ENCODE measurements at regions not wholly inside any gene's neighbourhood (a gene's known extent, or its start where the extent isn't known, plus 50 kb on each side); places are given as distances from the start of the nearest gene placed in this dataset.

DNA sequence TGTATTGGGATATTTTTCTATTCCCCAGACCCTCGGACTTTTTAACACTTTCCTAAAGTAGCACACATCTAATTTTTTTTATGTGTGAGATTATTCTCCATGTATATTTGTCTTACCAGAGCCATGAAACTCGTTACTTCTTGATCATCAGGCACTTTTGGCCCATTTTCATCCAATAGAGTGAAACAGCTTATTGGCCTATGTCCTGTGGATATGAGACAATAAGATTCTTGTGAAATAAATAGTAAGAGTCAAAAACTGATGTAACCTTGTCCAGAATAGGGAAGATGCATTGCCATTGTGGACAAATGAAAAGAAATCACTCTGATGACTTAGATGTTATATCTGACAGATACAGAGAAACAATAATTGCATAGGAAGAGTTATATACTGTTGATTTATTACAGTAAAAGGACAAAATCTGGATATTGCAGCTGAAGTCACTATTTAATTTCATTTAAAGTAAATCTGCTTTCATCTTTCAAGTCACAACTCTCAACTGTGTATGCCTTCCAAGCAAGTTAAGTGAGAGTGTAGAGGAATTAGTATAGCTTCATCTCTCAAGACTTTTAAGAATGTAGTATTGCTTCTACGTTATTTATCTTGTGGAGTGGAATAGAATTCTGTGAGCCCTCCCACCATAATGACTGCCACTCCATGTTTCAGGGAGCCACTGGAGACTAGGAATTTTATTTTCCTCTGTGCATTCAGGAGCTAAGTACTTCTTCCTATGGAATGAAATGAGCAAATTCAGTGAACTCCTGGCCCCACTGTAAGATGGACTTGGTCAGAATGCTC lies 86.9 kb downstream of the ADAMTS1 start:
- Mint-ChIP-seq H3K27ac (no peak overlapping the region), H3K9me3 (no peaks in the 10 kb centered on the region), H3K36me3 (ENCODE audit: low read depth) (no peaks in the 10 kb centered on the region), H3K4me1 (ENCODE audit: low read depth) (no peaks in the 10 kb centered on the region), H3K27me3 (ENCODE audit: low read depth) (no peaks in the 10 kb centered on the region), H3K4me3 (no peak overlapping the region)
- intact Hi-C loops (cut with micrococcal nuclease), result no loop called here
- no peak for DNase-seq
- CTCF ChIA-PET, result no interaction called here

DNA sequence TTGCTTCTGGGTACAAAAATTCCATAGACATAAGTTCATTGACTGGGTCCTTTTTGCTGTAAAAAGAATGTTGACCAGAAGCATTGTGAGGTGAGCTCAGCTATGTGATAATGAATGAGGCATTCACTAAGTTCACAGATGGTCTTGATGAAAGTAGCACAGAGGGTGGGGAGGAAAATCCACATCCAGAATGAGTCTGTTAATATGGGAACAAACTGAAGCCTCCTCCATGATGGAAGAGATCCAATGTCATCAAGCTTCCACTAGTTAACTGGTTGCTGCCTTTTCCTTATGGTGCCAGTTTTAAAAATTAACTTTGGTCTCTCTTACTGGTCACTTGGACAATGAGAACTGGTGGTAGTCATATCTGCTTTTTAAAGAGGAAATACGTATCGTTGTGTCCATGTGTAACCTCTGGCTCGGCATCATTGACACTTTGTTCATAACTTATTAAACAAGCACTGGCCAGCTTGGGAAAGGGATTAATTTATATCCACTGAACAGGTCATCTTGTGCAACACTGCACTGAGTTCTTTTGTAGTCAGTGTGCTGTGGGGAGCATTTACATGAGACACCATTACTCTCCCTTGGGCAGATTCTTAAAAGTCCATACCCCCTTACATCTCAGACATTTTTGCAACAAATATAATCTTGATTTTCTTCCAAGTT lies 88.6 kb downstream of the ADAMTS1 start:
- peaks cover 3% of the 10 kb centered on the region for H3K27me3 Mint-ChIP-seq (ENCODE audit: low read depth)
- no peak overlapping the region for H3K27ac Mint-ChIP-seq
- intact Hi-C loops (cut with micrococcal nuclease), result no loop called here
- H3K9me3 Mint-ChIP-seq, result no peaks in the 10 kb centered on the region
- H3K4me1 Mint-ChIP-seq (ENCODE audit: low read depth), result no peaks in the 10 kb centered on the region
- no peak overlapping the region for H3K4me3 Mint-ChIP-seq
- CTCF ChIA-PET, result no interaction called here
- no peak for DNase-seq
- H3K36me3 Mint-ChIP-seq (ENCODE audit: low read depth), result no peaks in the 10 kb centered on the region

DNA sequence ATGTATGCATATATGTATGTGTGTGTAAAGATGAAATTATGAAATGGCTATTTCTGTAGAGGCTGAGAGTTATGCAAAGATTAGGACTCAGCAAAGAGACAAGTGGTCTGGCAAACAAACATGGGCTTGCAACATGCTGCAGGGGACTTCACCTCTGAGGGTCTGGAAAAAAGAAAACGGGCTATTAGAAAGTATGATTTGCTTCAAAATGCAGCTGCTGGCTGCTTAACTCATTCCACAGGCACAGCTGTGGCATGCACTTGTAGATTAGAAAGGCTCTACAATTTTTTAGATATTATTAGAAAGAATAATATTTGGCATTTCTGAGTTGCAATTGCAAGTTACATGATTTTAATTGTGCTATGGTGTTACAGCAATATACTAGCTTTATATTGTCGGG lies 90.4 kb downstream of the ADAMTS1 start:
- Mint-ChIP-seq H3K4me3 (no peak overlapping the region), H3K27ac (no peak overlapping the region), H3K9me3 (no peaks in the 10 kb centered on the region), H3K36me3 (ENCODE audit: low read depth) (no peaks in the 10 kb centered on the region), H3K27me3 (ENCODE audit: low read depth) (peaks cover 3% of the 10 kb centered on the region), H3K4me1 (ENCODE audit: low read depth) (no peaks in the 10 kb centered on the region)
- intact Hi-C loops (cut with micrococcal nuclease), result no loop called here
- CTCF ChIA-PET, result no interaction called here
- DNase-seq, result no peak

DNA sequence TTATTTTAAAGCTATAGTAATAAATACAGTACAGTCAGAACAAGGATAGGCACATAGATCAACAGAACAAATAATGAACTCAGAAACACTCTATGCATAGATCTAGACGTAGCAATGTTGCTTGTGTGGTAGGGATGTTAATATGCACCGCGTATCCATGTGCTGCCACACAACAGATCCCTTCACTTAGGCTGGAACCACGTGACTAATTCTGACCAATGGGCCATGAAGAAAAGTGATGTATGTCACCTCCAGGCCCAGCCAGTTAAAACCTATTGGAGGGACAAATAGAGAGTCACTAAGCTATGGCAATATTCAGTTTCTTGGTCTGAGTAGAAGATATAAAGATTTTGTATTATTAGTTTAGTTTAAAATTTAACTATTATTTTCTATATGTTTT lies 91.4 kb downstream of the ADAMTS1 start:
- no peaks in the 10 kb centered on the region for H3K36me3 Mint-ChIP-seq (ENCODE audit: low read depth)
- H3K27ac Mint-ChIP-seq, result no peak overlapping the region
- peaks cover 6% of the 10 kb centered on the region for H3K27me3 Mint-ChIP-seq (ENCODE audit: low read depth)
- no peak for DNase-seq
- H3K4me3 Mint-ChIP-seq, result no peak overlapping the region
- no peaks in the 10 kb centered on the region for H3K9me3 Mint-ChIP-seq
- no peaks in the 10 kb centered on the region for H3K4me1 Mint-ChIP-seq (ENCODE audit: low read depth)
- intact Hi-C loops (cut with micrococcal nuclease), result no loop called here
- CTCF ChIA-PET, result no interaction called here

DNA sequence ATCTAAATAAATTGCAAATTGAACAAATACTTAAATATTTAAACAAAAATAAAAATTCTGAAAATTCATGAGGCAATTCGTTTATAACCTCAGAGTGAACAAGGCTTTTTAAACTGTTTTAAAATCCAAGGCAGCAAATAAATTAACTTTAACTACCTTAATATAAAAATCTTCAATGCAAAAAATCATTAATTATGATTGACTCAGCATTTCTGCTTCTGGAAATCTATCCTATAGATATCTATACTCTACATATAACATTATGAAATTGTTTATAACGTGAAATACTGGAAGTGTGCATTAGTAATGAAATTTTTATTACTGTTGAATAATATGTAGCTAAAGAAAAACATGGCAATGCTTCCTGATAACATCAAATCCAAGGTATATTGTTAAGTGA lies 92.4 kb downstream of the ADAMTS1 start:
- Mint-ChIP-seq H3K36me3 (ENCODE audit: low read depth) (no peaks in the 10 kb centered on the region), H3K9me3 (no peaks in the 10 kb centered on the region), H3K27ac (no peak overlapping the region), H3K4me3 (no peak overlapping the region), H3K4me1 (ENCODE audit: low read depth) (no peaks in the 10 kb centered on the region), H3K27me3 (ENCODE audit: low read depth) (peaks cover 6% of the 10 kb centered on the region)
- intact Hi-C loops (cut with micrococcal nuclease), result no loop called here
- DNase-seq, result no peak
- CTCF ChIA-PET, result no interaction called here

DNA sequence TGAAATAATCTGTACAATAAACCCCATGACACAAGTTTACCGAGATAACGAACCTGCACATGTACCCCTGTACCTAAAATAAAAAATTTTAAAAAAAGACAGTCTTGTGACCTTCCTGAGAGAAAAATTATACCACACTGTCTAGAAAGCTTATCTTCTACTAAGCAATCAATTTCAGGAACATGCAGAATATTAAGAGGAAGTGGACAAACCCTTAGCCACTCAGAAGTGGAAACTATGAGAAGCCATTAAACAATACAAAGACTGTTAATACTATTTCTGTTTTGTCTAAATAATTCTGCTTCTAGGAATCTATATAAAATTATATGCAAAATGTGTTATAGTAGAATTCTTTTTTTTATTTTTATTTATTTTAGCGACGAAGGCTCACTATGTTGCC lies 93.9 kb downstream of the ADAMTS1 start:
- Mint-ChIP-seq H3K36me3 (ENCODE audit: low read depth) (no peaks in the 10 kb centered on the region), H3K4me1 (ENCODE audit: low read depth) (no peaks in the 10 kb centered on the region), H3K27me3 (ENCODE audit: low read depth) (peaks cover 10% of the 10 kb centered on the region), H3K4me3 (no peak overlapping the region), H3K9me3 (no peaks in the 10 kb centered on the region), H3K27ac (no peak overlapping the region)
- intact Hi-C loops (cut with micrococcal nuclease), result no loop called here
- DNase-seq, result no peak
- CTCF ChIA-PET, result no interaction called here

DNA sequence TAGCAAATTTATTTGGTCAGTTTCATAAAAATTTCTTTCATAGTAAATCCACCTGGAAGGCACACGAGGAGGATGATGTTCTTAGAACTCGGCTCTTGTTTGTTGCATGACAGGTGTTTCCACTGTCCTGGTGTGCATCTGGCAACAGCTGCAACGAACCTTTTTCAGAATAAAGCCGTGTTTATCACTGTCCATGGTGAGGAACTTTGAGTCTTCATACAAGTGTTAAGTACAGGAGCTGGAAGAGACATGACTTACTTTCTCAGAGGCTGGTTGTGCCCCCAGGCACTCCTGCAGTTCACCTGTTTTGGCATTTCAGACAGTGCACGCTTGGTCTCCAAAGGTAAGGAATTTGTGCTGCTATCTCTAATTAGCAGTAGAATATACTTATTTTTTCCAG lies 97.1 kb downstream of the ADAMTS1 start:
- Mint-ChIP-seq H3K27ac (no peak overlapping the region), H3K36me3 (ENCODE audit: low read depth) (no peaks in the 10 kb centered on the region), H3K4me3 (no peak overlapping the region), H3K9me3 (no peaks in the 10 kb centered on the region), H3K27me3 (ENCODE audit: low read depth) (peaks cover 10% of the 10 kb centered on the region), H3K4me1 (ENCODE audit: low read depth) (no peaks in the 10 kb centered on the region)
- CTCF ChIA-PET, result no interaction called here
- intact Hi-C loops (cut with micrococcal nuclease), result no loop called here
- DNase-seq, result no peak

DNA sequence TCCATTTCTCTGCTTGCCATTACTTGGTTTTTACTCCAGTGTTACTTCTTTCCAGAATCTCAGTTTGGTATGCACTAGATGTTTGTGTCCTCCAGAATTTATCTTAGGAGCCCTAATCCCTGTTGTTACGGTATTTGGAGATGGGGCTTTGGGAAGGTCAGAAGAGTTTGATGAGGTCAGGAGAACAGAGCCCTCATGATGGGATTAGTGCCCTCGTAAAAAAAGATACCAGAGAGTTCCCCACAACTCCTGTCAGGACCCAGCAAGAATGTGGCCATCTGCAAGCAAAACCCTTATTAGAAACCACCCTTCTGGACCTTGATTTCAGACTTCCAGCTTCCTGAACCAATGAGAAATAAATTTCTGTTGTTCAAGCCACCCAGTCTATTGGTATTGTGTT lies 98.0 kb downstream of the ADAMTS1 start:
- CTCF ChIA-PET, result no interaction called here

DNA sequence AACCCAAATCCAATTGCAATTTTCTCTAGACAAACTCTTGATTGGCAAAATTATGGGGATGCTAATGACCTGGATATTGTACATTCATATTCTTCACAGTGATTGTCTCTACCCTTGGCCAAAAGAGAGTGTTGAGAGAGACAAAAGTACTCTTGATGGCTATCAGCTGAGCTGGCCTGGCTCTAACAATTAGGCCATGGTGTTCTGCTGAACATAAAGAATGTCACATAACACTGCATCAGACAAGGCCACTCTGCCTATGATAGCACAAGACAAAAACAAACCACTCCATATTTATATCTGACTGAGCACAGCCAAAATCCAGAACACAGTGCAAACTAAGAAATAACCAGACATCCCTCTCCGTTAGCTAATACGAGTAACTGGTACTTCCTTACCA lies 101.7 kb downstream of the ADAMTS1 start:
- Mint-ChIP-seq H3K36me3 (ENCODE audit: low read depth) (no peaks in the 10 kb centered on the region), H3K4me3 (no peak overlapping the region), H3K27me3 (ENCODE audit: low read depth) (peaks cover 4% of the 10 kb centered on the region), H3K4me1 (ENCODE audit: low read depth) (no peaks in the 10 kb centered on the region), H3K27ac (no peak overlapping the region), H3K9me3 (no peaks in the 10 kb centered on the region)
- DNase-seq, result no peak
- CTCF ChIA-PET, result interaction anchor here (0.7 kb wide), 1 partner anchor 11 kb away, joined by 3 read pairs; no protein-coding TSS in a partner anchor
- intact Hi-C loops (cut with micrococcal nuclease), result no loop called here

More for the DNA sequence above, 98.0 kb downstream of the ADAMTS1 start:
- DNase-seq, result no peak
- no peaks in the 10 kb centered on the region for H3K9me3 Mint-ChIP-seq
- H3K27ac Mint-ChIP-seq, result no peak overlapping the region
- H3K4me3 Mint-ChIP-seq, result no peak overlapping the region
- H3K36me3 Mint-ChIP-seq (ENCODE audit: low read depth), result no peaks in the 10 kb centered on the region
- H3K4me1 Mint-ChIP-seq (ENCODE audit: low read depth), result no peaks in the 10 kb centered on the region
- H3K27me3 Mint-ChIP-seq (ENCODE audit: low read depth), result peaks cover 10% of the 10 kb centered on the region
- intact Hi-C loops (cut with micrococcal nuclease), result no loop called here

DNA sequence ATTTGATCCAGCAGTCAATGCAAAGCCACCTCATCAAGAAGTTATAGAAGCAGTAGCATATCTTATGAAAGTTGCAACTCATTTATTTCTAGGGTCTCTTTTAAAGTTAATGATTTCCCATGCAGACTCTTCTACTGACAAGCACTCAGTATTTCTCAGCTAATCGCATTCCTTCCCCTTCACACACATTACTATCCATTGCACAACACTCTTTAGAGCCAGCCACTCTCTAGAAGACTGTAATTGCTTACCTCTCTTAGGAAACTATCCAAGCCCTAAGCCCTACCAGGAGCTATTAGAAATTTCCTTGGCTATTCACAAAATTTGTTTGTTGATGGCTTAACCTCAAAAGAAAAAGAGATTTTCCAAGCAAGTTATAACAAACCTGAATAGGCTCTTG lies 106.0 kb downstream of the ADAMTS1 start:
- Mint-ChIP-seq H3K9me3 (no peaks in the 10 kb centered on the region), H3K36me3 (ENCODE audit: low read depth) (no peaks in the 10 kb centered on the region), H3K4me3 (no peak overlapping the region), H3K27ac (no peak overlapping the region), H3K4me1 (ENCODE audit: low read depth) (no peaks in the 10 kb centered on the region), H3K27me3 (ENCODE audit: low read depth) (no peaks in the 10 kb centered on the region)
- CTCF ChIA-PET, result no interaction called here
- no peak for DNase-seq
- intact Hi-C loops (cut with micrococcal nuclease), result no loop called here

DNA sequence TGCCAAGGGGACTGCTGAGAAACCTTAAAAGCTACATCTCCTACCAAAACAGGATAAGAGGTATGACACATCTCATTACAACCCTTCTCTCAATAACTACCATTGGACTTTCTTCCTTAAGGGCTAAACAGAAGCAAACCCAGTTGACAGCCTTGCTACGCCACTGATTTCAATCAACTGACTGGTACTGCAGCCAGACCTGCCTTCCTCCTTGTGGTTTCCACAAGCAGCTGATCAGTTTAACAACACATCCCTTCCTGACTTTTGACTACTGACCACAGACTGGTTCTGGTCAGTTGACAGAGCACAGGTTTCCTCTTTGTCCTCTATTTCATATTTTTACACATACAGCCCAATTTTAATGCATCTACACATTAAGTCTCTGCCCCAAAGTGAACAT lies 108.8 kb downstream of the ADAMTS1 start:
- no peaks in the 10 kb centered on the region for H3K36me3 Mint-ChIP-seq (ENCODE audit: low read depth)
- H3K4me3 Mint-ChIP-seq, result no peak overlapping the region
- no peak overlapping the region for H3K27ac Mint-ChIP-seq
- H3K27me3 Mint-ChIP-seq (ENCODE audit: low read depth), result no peaks in the 10 kb centered on the region
- no peaks in the 10 kb centered on the region for H3K4me1 Mint-ChIP-seq (ENCODE audit: low read depth)
- H3K9me3 Mint-ChIP-seq, result no peaks in the 10 kb centered on the region
- no peak for DNase-seq
- CTCF ChIA-PET, result interaction anchor here (0.7 to 1.2 kb wide), 2 partner anchors 14 to 199 kb away, joined by 3 read pairs; no protein-coding TSS in a partner anchor
- intact Hi-C loops (cut with micrococcal nuclease), result no loop called here

DNA sequence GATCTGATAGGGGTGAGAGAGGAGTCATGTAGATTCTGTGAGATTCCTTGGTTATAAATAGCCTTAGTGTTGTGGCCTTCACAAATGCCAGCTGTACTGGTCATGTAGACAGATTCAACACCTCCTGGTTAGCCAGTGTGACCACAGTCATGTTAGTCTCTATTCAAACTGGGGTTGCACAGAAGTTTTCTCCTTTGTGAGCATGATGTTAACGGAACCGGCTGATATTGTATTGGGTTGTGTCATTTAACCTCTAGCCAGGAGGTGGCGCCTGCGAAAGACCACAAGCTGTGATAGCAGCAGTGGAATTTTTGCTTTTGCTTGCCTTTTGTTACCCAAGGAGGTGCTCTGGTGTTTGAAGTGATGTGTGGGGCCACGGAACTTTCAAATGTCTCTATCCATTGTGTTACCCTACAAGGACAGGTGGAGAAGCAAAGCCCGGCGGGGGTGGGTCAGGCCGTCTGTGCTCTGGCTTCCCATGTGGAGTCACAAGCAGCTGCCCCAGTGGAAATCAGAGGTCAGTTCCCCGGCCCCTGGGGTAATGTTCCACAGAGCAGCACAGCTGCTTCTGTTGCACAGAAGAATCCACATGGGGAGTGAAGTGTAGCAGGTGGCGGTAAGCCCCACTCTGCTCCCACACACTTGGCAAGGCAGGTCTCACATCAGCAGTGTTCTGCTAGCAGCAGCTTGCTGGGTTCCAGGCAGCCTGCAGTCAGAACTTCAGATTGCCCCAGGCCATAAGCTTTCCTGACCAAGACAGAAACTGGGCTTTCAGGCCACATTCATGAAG lies 112.6 kb downstream of the ADAMTS1 start:
- Mint-ChIP-seq H3K36me3 (ENCODE audit: low read depth) (no peaks in the 10 kb centered on the region), H3K4me1 (ENCODE audit: low read depth) (no peaks in the 10 kb centered on the region), H3K4me3 (no peak overlapping the region), H3K27me3 (ENCODE audit: low read depth) (peaks cover 2% of the 10 kb centered on the region), H3K9me3 (peaks cover 2% of the 10 kb centered on the region), H3K27ac (no peak overlapping the region)
- DNase-seq, result peak; percentile 40
- CTCF ChIA-PET, result interaction anchor here (0.5 to 2.1 kb wide), 5 partner anchors 11 to 703 kb away, joined by 3 to 8 read pairs (median 3); no protein-coding TSS in a partner anchor
- intact Hi-C loops (cut with micrococcal nuclease), result no loop called here

Measured in activated naive CD4-positive, alpha-beta T cell treated with anti-CD3 and anti-CD28 coated beads for 36 hours (primary cell).